HFFc6 (cell line): ENCODE measurements at regions not wholly inside any gene's neighbourhood (a gene's known extent, or its start where the extent isn't known, plus 50 kb on each side); places are given as distances from the start of the nearest gene placed in this dataset.

Source experiments
- DNase-seq: peaks from one replicate; pipeline ENCODE4 v3.0.0-alpha.2; 2018
- H3K27ac Mint-ChIP-seq: 2 replicates; pipeline ENCODE4 v1.8.0; 2020; ENCODE audit warnings: mild to moderate bottlenecking, mixed read lengths
- H3K27me3 Mint-ChIP-seq: 2 replicates; pipeline ENCODE4 v1.8.0; 2021; ENCODE audit warnings: mild to moderate bottlenecking, moderate library complexity, mixed read lengths; ENCODE audit not compliant: insufficient read depth
- H3K36me3 Mint-ChIP-seq: 2 replicates; pipeline ENCODE4 v1.8.0; 2021; ENCODE audit warnings: low read depth, mixed read lengths
- H3K4me1 Mint-ChIP-seq: 2 replicates; pipeline ENCODE4 v1.8.0; 2020; ENCODE audit warnings: low read depth, mixed read lengths
- H3K4me3 Mint-ChIP-seq: 2 replicates; pipeline ENCODE4 v1.8.0; 2020; ENCODE audit warnings: mild to moderate bottlenecking, moderate library complexity, mixed read lengths
- H3K9me3 Mint-ChIP-seq: 2 replicates; pipeline ENCODE4 v1.8.0; 2020; ENCODE audit warnings: mild to moderate bottlenecking, mixed read lengths
- CTCF ChIP-seq: fragments of 200-600 bp; sonication (generic); IDR thresholded peaks from 2 replicates; pipeline ENCODE4 v1.5.0; 2021; ENCODE audit warnings: antibody characterized with exemption, mild to moderate bottlenecking

- H3K27me3 Mint-ChIP-seq: 0 out of 2 replicates have a peak, but pooled peaks cover 1% of the 10 kb centered on the region
- no peak for DNase-seq
- no peak for TF ChIP-seq CTCF
- H3K4me3 Mint-ChIP-seq: no peak overlapping the region
- H3K27ac Mint-ChIP-seq: no peak overlapping the region
- H3K36me3 Mint-ChIP-seq: no peaks in the 10 kb centered on the region
- no peaks in the 10 kb centered on the region for H3K9me3 Mint-ChIP-seq
- no peaks in the 10 kb centered on the region for H3K4me1 Mint-ChIP-seq
These were observed 847.0 kb downstream of the SORCS1 start for GRCh38 chr10:106317554-106317953.

GRCh38 chr10:106313041-106313440 lies 851.5 kb downstream of the SORCS1 start:
- no peaks in the 10 kb centered on the region for H3K4me1 Mint-ChIP-seq
- no peak overlapping the region for H3K27ac Mint-ChIP-seq
- H3K4me3 Mint-ChIP-seq: no peak overlapping the region
- H3K9me3 Mint-ChIP-seq: no peaks in the 10 kb centered on the region
- no peak for TF ChIP-seq CTCF
- no peak for DNase-seq
- H3K27me3 Mint-ChIP-seq: no peaks in the 10 kb centered on the region
- no peaks in the 10 kb centered on the region for H3K36me3 Mint-ChIP-seq

- H3K4me3 Mint-ChIP-seq: no peak overlapping the region
- no peaks in the 10 kb centered on the region for H3K27me3 Mint-ChIP-seq
- no peak overlapping the region for H3K27ac Mint-ChIP-seq
- no peak for DNase-seq
- no peak for TF ChIP-seq CTCF
- H3K4me1 Mint-ChIP-seq: no peaks in the 10 kb centered on the region
- H3K36me3 Mint-ChIP-seq: no peaks in the 10 kb centered on the region
- no peaks in the 10 kb centered on the region for H3K9me3 Mint-ChIP-seq
These were observed 852.4 kb downstream of the SORCS1 start for GRCh38 chr10:106312087-106312486.

GRCh38 chr10:106311590-106311989 lies 852.9 kb downstream of the SORCS1 start:
- no peak for DNase-seq
- no peak overlapping the region for H3K4me3 Mint-ChIP-seq
- no peak overlapping the region for H3K27ac Mint-ChIP-seq
- no peaks in the 10 kb centered on the region for H3K36me3 Mint-ChIP-seq
- no peaks in the 10 kb centered on the region for H3K27me3 Mint-ChIP-seq
- no peaks in the 10 kb centered on the region for H3K4me1 Mint-ChIP-seq
- no peaks in the 10 kb centered on the region for H3K9me3 Mint-ChIP-seq
- no peak for TF ChIP-seq CTCF

- Mint-ChIP-seq H3K27ac (no peak overlapping the region), H3K4me3 (no peak overlapping the region), H3K4me1 (no peaks in the 10 kb centered on the region), H3K36me3 (no peaks in the 10 kb centered on the region), H3K9me3 (no peaks in the 10 kb centered on the region), H3K27me3 (no peaks in the 10 kb centered on the region)
- DNase-seq: no peak
- no peak for TF ChIP-seq CTCF
These were observed 853.9 kb downstream of the SORCS1 start for GRCh38 chr10:106310596-106310995.

GRCh38 chr10:106309376-106309775 lies 855.1 kb downstream of the SORCS1 start:
- DNase-seq: no peak
- H3K27me3 Mint-ChIP-seq: no peaks in the 10 kb centered on the region
- H3K27ac Mint-ChIP-seq: no peak overlapping the region
- H3K4me1 Mint-ChIP-seq: no peaks in the 10 kb centered on the region
- H3K4me3 Mint-ChIP-seq: no peak overlapping the region
- TF ChIP-seq CTCF: no peak
- no peaks in the 10 kb centered on the region for H3K36me3 Mint-ChIP-seq
- no peaks in the 10 kb centered on the region for H3K9me3 Mint-ChIP-seq
